ENCODE measurements at regions not wholly inside any gene's neighbourhood (a gene's known extent, or its start where the extent isn't known, plus 50 kb on each side); places are given as distances from the start of the nearest gene placed in this dataset.

DNA sequence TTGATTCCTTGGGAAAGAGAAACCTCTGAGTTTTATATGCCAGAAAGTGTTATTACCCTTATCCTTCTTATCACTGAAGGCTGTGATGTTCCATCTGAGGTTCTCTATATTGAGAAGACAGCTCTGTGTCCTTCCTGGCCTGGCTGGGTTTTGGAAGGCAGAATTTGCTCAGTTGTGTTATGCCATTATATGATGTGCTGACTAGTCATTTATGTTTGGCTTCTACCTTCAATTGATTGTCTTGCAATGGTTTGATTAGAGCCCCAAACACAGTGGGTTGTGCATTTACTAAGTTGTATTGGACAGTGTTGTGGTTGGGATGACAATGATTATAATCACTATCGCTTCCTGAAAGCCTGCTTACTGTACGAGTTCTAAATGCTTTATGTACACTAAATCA, 265.7 kb downstream of the SNAPC1 start:
- DNase-seq, result no peak

DNA sequence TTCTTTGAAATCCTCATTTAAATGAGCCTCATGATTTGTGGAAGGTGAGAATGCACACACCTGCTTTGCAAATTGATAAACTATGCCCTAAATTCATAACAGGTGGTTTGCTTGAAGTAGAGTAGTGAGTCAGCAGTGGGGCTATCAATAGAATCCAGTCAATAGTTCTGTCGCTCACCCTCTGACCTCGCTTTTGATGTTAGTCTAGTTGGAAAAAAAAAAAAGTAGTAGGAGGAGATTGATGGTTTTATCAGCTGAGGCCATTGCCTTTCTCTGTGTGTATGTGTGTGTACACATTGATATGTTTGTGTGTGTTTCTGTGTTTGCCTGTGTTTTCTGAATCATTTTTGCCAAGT, 267.3 kb downstream of the SNAPC1 start:
- DNase-seq, result no peak

DNA sequence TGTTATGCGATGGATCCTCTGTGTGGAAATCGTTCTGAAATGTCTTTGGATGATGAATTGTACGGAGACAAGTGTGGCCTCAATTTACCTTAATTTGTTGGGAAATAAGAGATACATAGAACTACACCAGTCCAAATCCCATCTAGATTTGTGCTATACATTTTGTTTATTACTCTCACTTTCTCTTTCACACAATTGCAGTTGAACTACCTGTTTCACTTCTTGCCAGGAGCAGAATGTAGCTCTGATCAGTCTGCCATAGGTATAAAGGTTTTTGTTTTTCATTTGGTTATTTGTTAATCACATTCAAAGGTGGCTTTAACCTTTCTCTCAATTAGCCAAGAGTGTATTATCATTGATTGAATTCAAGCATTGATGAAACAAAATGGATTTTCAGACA, 268.2 kb downstream of the SNAPC1 start:
- no peak for DNase-seq

DNA sequence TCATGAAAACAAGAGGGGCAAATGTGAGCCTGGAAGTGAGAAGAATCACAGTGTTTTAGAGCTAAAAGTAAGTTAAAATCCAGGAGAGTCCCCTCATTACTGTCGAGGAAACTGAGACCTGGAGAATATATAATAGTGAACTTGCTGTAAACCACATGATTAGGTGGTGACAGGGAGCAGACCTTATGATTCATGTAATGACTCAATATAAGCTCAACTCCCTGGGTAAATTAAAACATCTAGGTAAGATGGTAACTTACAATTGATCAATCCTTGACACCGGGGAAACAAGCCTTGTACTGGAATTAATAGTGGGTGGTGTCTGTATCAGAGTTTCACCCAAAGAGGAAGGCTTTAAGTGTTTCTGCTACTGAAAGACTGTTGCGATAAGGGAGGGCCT, 269.3 kb downstream of the SNAPC1 start:
- DNase-seq, result no peak

DNA sequence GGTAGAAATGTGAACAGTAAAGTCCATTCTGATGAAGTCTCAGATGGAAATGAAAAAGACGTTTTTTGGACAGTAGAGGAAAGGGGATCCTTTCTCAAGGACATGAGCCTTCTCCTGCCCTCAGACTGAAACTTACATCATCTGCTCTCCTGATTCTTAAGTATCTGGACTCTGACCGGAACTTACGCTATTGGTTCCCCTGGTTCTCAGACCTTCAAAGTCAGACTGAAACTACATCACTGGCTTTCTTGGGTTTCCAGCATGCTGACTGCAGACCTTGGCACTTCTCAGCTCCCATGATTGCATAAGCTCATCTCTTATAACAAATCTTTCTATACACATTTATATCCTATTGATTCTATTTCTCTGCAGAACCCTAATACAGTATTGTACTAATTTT, 291.0 kb downstream of the SNAPC1 start:
- no peak for DNase-seq

DNA sequence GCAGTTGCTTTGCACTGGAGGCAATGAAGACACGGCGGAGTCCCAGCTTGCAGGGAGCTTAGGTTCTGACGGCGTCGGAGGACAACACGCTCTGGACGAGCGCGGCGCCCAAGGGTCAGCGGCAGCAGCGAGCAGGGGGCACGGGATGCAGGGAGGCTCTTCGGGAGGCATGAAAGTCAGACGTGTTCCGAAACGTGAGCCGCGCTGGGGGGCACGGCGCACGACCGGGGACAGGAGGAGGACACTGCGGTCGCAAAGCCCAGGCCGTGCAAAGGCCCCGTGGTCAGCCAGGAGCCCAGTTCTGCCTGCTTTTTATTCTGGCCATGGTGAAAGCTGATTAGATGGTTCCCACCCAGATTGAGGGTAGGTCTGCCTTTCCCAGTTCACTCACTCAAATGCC, 294.6 kb downstream of the SNAPC1 start:
- DNase-seq, result no peak

DNA sequence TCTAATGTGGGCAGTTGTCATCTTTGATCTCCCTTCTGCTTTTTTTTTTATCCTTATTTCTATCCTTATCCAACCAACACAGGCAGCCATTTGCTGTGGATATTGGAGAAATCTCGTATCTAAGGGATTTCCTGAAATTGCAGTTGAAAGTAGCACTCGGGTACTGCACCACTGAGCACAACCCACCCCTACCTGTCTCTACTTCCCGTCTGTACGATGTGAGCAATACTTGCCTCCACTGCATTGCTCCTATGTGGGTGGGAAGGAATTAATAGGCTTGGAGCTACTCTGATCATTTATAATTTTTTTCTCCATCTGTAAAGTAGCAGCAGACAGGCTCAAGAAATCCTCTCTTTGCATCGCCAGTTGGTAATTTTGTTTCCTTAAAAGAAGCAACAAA, 300.4 kb downstream of the SNAPC1 start:
- DNase-seq, result no peak

DNA sequence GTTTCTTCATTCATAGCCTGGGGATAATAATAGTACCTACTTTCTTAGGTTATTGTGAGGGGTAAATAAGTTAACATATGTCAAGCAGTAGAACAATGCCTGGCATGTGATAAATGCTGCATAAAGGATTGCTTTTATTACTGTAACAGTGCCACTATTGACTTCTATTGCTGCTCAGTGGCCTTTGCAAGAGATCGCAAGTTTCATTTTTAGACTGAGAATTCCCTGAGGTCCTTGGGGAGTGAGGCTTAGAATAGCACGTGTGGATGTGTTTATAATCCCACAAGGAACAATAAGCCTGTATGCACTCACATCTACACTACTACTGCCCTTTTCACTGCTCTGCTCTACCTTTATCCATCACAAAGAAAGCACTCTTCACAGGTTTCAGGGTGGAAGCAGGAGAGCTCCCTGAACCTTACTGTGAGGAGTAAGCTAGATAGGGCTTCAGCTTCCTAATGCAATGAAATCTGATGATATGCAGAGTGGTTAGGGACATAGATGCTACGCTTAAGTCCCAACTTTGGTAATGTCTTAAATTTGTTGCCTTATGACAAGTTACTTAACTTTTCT, 302.6 kb downstream of the SNAPC1 start:
- DNase-seq, result no peak

DNA sequence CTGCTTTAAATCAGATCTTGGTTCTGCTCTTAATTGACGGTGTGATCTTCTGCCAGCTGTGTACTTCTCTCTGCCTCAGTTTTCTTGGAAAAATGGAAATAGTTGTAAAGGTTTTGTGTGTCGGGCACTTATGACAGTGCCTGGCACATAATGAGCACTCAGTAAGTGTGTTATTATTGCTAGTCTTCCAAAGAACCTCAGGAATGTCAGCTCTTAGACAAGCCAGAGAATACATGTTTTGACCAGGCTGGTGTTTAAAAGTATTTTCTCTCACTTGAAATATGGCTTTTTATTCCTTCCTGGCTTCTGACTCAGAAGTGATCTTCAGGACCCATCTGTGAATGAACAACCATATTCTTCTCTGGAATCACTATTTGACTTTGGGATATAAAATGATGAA, 304.1 kb downstream of the SNAPC1 start:
- no peak for DNase-seq

DNA sequence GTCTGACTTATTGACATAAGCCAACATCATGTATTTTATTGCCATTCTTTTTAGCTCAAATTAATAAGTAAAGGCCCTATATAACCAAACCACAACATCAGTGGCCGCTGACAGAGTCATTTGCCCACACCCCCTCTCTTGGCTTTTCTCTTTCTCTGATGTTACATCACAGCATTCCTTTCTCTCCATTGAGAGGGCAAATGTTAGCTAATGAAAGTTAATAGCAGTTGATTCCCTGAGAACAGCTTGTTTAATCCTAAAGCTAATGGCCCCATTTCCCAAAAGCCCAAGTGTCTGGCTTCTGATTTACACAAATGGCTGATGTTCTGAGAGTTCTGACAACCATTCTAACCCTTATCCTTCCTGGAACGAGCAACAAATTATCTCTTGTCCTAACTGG, 308.8 kb downstream of the SNAPC1 start:
- DNase-seq, result no peak

DNA sequence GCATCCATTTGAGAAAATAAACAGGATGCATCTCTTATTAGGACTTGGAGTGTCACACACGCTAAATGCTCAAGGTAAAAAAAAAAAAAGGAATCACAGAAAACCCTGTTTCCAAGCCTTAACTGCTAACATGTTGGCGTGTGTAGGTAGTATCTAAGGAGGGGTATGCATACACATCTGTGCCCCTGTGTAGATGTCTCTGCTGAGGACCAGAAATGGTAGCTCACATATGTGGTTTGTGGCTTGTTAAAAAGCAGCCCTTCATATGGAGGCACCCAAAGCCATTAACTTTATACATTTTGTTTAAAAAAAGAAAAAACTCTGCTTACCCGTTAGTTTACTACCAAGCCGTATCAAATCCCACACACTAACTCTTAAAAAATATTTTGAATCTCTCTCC, 314.1 kb downstream of the SNAPC1 start:
- DNase-seq, result no peak

DNA sequence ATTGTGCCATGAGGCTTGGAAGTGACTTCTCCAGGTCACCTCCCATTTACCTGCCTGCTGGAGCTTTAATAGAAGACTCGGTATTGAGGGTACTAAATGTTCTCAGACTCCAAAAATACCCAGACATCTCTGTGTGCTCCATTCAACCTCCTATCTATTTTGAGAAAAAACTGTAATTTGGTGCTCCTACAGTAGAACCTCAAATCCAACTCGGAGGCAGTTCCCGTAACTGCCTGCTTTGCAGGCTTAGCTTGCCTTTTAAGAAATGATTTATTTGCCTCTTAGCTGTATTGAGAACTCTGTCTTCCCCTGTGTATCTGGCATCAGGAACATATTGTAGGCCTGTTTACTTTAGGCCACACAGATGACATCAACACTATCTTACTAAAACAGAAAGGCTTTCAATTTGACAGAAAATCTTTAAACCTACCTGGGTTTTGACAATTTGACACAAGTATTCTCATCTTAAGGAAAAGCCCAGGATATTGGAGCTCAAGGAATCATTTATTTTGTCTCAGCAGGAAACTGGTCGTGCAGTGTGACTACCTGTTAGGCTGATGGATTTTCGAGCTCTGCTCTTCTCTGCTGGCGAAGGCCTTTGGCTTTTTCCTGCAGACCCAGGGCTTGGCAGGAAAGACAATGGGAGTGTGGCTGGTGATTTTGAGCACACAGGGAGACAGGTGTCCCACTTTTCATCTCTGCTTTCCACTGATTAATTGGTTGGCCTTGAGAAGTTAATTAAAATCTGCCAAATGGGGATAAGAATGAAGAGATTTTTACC, 314.8 kb downstream of the SNAPC1 start:
- no peak for DNase-seq

DNA sequence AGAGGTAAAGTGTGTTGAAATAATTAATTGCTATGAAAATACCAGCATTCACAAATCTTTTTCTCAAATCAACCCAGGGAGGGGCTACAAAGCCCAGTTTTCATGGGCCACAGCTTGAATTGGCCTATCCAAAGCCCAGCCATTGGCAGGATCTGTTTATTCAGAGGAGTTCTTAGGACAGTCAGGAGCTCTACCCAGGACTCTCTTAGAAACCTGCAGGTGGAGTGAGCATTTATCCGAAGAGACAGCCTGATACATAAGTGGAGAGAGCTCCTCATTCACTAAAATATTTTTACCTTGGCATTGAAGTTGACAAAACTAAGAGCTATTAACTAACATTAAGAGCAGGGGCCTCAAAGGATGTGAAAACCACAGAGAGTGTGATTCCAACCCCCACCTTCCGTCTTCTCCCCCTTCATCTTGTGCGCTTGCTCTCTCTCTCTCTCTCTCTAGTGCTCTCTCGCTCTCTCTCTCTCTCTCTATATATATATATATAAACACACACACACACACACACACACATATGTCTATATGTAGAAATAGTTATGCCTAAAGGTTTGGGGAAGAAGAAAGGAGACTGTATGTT, 315.5 kb downstream of the SNAPC1 start:
- peak; percentile 12 for DNase-seq

DNA sequence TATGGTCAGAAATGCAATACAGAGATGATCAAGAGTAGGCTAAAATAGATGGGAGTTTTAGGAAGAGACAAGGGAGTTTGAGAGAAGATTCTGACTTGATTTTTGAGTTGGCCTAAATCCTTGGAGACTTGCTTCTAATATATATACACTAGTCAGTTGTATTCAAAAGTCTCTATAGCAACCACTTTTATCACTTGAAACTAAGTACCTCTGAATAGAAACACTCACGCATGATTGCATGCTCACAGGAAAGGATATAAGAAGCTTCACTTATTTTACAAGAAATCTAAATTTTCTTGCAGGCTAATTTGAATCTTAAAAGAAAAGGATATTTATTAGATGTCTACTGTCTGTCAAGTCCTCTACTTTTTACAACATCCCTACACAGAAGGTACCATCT, 316.8 kb downstream of the SNAPC1 start:
- DNase-seq, result no peak

DNA sequence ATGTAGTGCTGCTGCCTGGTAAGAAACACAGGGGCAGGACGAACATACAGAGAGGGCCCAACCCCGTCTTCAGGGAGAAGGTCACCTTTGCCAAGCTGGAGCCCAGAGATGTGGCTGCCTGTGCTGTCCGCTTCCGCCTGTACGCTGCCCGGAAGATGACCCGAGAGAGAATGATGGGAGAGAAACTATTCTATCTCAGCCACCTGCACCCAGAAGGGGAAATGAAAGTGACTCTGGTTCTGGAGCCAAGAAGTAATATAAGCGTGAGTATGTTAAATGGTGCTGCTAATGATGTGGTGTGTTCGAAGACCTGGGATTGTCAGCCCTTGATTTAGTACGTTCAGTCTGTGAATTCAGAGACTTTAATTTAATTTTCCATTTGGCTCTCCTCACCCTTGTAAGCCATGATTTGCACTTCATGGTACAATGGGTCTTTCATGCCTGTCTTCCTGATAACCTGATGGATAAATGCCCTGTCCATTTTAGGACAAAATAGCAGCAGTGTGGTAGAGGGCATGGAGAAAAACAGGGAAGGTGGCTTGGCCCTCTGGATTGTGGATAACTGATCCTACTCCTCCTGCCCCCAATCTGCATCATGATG, 318.9 kb downstream of the SNAPC1 start:
- DNase-seq, result no peak

DNA sequence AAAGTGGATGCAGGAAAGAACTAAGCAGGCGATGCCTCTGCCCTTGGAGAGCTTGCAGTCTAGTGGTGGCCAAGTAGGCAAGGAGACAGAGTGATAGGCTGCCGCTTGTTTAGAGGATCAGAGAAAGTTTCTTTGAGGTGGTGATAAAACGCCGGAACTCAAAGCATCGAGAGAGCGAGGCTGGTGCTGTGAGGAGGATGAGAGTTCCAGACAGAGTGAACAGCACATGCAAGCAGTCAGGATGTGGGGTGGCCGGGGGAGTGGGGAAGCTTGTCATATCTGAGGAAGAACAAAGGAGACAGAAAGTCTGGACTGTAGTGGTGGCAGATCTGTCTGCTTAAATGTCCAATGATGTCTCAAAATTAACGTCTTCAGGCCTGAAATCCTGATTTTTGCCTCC, 319.7 kb downstream of the SNAPC1 start:
- DNase-seq, result no peak

DNA sequence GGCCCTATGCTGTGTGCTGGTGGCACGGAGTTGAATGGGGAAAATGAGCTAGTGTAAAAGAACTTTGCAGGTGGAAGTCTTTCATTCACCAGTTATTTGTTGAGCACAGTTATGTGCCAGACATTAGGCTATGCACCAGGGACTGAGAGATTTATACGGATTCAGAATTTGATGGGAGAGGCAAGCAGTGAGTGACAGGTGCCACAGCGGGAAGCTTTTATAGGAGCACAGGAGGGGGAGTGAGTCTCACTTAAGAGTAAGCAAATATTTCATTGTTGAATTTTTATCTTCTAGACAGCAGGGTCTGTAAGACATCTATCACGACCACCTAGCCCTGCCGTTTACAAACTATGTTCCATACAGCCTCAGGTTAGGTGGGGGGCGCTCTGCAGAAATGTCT, 320.6 kb downstream of the SNAPC1 start:
- DNase-seq, result no peak

DNA sequence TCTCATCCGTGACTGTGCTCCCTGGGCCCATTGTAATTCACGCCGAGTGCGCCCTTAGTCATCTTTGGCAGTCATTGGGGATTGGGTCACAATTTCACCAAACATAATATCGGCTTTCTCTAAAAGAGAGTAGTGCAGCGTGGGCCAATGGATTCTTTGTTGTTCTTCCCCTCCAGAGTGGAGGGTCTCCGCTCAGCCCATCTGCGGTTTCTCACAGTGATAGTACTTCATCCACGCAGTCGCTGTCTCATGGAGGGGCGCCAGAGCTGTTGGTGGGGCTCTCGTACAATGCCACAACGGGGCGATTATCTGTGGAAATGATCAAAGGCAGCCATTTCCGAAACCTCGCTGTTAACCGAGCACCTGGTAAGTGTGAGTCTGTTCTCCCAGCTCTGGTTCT, 321.8 kb downstream of the SNAPC1 start:
- DNase-seq, result no peak

DNA sequence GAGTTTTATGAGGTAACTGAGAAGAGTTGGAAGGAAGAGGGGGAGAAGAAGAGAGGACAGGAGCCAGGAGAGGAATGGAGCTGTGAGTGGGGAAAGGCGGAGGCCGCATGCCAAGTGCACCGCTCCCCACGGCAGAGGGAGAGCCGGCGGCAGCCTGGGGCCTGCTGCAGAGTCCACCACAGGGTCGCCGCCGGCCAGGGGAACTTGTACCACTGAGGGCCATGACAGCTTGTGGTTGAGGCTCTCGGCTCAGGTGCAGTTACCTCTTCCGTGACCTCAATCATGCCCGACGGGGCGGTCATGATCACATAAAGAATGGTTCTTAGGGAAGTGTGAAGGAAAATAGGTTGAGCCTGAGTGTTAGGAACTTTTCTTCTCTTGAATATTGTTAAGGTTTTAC, 325.0 kb downstream of the SNAPC1 start:
- no peak for DNase-seq

DNA sequence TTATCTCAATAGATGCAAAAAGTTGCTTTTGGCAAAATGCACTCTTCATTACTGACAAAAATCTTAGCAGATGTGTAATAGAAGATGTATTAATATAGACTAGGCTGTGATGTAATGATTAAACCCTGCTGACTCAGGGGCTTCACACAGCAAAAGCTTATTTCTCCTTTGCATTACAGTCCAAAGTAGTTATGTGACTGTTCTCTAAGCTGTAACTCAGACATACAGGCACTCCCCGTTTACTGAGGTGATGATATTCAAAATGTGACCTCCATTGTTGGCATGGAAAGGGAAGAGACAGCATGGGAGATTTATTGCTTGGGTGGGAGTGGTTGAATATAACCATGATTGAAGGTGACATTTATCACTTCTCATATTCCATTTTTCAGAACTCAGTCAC, 331.5 kb downstream of the SNAPC1 start:
- no peak for DNase-seq

DNA sequence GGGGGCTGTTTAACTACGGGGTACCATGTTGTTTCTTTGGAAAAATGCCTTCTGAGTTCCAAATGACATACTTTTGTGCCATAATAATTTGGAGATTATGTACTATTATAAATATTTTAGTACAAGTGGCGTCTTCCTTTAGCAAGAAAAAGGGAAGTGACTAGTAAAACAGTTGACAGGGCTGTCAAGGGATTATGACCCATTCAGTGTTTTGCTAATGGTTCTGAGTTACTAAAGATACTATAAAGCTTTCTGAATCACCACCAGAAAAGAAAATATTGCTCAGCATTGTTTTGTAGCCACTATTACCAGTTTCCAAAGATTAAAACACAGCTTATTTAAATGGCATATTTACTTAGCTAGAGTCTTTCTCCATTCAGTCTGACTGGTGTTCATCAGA, 334.9 kb downstream of the SNAPC1 start:
- DNase-seq, result no peak

DNA sequence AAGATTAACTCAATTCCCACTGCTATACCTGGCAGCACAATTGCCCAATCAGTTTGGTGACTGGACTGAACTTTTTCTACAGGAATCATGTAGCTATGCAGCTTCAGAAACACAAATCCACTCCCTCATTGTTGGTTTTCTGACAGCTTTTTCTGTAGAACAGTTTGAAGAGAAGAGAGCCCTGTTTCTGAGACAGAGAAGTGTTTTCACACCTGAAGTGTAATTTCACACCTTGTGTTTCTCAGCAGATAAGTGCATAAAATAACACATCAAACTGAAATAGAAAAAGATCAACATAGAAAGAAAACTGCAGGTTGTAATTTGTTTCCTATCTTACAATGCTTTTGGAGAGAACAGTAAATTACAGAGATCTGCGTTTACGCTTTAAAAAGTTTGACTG, 335.6 kb downstream of the SNAPC1 start:
- no peak for DNase-seq

DNA sequence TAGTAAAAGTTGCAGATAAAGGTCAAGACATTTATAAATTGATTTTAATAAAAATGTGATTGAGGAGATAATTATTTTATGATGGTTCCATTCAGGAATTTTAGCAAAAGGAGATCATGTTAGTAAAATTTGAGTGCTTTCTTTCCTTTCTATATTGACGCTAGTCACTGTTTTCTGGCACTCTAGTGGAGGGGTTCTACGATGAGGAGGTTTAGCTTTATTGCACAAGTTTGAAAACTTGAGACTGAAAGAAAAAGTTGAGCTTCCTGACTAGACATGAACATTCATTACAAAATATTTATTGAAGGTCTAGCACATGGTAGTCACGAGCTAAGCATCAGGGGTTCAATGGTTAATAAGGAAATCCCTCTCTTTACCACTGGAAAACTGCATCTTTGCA, 336.1 kb downstream of the SNAPC1 start:
- DNase-seq, result no peak

DNA sequence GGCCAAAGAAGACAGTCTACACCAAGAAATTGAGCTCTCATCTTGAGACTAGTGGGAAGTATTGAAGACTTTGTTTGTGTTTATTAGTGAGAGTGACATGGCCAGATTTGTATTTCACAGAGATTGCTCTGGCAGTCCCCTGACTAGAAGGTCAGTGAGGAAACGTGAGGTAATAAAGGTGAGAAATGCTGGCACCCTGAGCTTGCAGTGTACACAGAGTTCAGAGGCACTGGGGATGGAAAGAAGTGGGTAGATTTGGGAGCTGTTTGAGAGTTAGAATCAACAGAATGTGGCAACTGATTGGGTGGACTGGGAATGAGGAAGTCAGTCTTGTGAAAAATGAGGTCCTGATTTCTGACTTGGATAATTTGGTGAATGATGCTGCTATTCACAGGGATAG, 336.9 kb downstream of the SNAPC1 start:
- no peak for DNase-seq

DNA sequence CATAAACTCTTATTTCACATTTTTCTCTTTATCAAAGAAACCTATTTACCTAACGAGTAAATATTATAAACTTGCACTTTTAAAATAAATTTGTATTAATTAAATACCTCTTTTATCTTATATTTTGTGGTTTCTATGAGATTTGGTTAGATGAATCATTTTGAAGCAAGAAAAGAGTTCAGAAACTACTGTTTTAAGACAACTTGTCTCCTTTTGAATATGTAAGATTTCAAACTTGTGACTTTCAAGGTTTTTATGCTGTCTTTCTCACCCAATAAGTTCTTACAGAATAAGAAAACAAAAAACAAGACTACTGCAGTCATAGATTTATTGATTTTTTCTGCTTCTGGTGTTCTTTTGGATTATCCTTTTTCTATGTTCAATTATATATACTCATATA, 339.0 kb downstream of the SNAPC1 start:
- no peak for DNase-seq

All from activated gamma-delta T cell treated with Interleukin-2 at 50 U/mL for 16 hours (primary cell).